Keratinocyte (primary cell): ENCODE measurements at regions not wholly inside any gene's neighbourhood (a gene's known extent, or its start where the extent isn't known, plus 50 kb on each side); places are given as distances from the start of the nearest gene placed in this dataset.

Source experiments
- DNase-seq: peaks from one replicate; pipeline ENCODE4 v3.0.0-alpha.2; 2011; ENCODE audit warnings: low read depth, missing footprints, low spot score
- FAIRE-seq: peaks from 2 replicates; lab custom pipeline; 2011; peaks lifted over from hg19 to GRCh38; lab: Jason Lieb, UNC
- H2AFZ ChIP-seq: 2 replicates; pipeline ENCODE4 v1.6.0; 2012; ENCODE audit warnings: low read length, control low read depth, inconsistent platforms; ENCODE audit not compliant: control insufficient read depth
- H3K27ac ChIP-seq: 2 replicates; pipeline ENCODE4 v1.5.1; 2011; ENCODE audit warnings: low read length; ENCODE audit not compliant: control insufficient read depth, insufficient read depth
- H3K27me3 ChIP-seq: 3 replicates; pipeline ENCODE4 v1.6.0; 2011; ENCODE audit warnings: low read length; ENCODE audit not compliant: control insufficient read depth, insufficient read depth; ENCODE audit errors: extremely low read depth
- H3K36me3 ChIP-seq, 2 experiments: 2 replicates in 1 of 2; 3 replicates in 1 of 2; pipeline ENCODE4 v1.5.1; 2011; ENCODE audit warnings: low read length in 2 of 2, mild to moderate bottlenecking in 1 of 2; ENCODE audit not compliant: control insufficient read depth in 2 of 2, insufficient read depth in 2 of 2; ENCODE audit errors: extremely low read depth in 1 of 2
- H3K4me1 ChIP-seq: 3 replicates; pipeline ENCODE4 v1.5.1; 2011; ENCODE audit warnings: low read length; ENCODE audit not compliant: control insufficient read depth, insufficient read depth; ENCODE audit errors: extremely low read depth
- H3K4me2 ChIP-seq: 3 replicates; pipeline ENCODE4 v1.6.0; 2011; ENCODE audit warnings: low read depth, low read length; ENCODE audit not compliant: control insufficient read depth, insufficient read depth; ENCODE audit errors: extremely low read depth
- H3K4me3 ChIP-seq, 3 experiments: fragments of 200-600 bp in 1 of 3; sonication (generic) in 1 of 3; 2 replicates in 2 of 3; 3 replicates in 1 of 3; pipeline ENCODE4 v1.5.1; 2011 to 2016; ENCODE audit warnings: low read length in 3 of 3, mild to moderate bottlenecking in 3 of 3, control low read depth in 2 of 3, inconsistent platforms in 1 of 3, low read depth in 1 of 3, mixed read lengths in 1 of 3, mixed run types in 1 of 3, moderate library complexity in 1 of 3; ENCODE audit not compliant: control insufficient read depth in 2 of 3, insufficient read depth in 2 of 3; ENCODE audit errors: extremely low read depth in 1 of 3
- H3K79me2 ChIP-seq: 2 replicates; pipeline ENCODE4 v1.6.0; 2012; ENCODE audit warnings: low read length; ENCODE audit not compliant: control insufficient read depth, insufficient read depth
- H3K9ac ChIP-seq: 3 replicates; pipeline ENCODE4 v1.6.0; 2011; ENCODE audit warnings: low read length; ENCODE audit not compliant: control insufficient read depth, insufficient read depth; ENCODE audit errors: extremely low read depth
- H3K9me1 ChIP-seq: 3 replicates; pipeline ENCODE4 v1.6.0; 2011; ENCODE audit warnings: low read length; ENCODE audit not compliant: control insufficient read depth, insufficient read depth; ENCODE audit errors: extremely low read depth
- H3K9me3 ChIP-seq: 2 replicates; pipeline ENCODE4 v1.5.1; 2012; ENCODE audit warnings: low read depth, low read length; ENCODE audit not compliant: control insufficient read depth
- H4K20me1 ChIP-seq: 3 replicates; pipeline ENCODE4 v1.6.0; 2011; ENCODE audit warnings: low read length; ENCODE audit not compliant: control insufficient read depth, insufficient read depth; ENCODE audit errors: extremely low read depth
- EZH2 ChIP-seq: IDR thresholded peaks from one replicate; pipeline ENCODE4 v1.6.1; 2012; ENCODE audit warnings: inconsistent platforms, mild to moderate bottlenecking, low read length, moderate library complexity
- dilution Hi-C: fragments of 300-500 bp; cut with MboI; formaldehyde crosslinking; loops from one replicate; pipeline ENCODE4 v1.7.0; 2020; ENCODE audit warnings: low sequenced_read_pairs; ENCODE audit not compliant: extremely low pct_ligation_motif_present
- TF ChIP-seq, protein P1 (sequence below), 3 experiments: IDR thresholded peaks in 1 of 3; conservative IDR thresholded peaks in 1 of 3; optimal IDR thresholded peaks in 1 of 3; 2 replicates in 2 of 3; 3 replicates in 1 of 3; pipeline versions ENCODE3 to v1.5.1; 2011; ENCODE audit warnings: low read length in 3 of 3, mild to moderate bottlenecking in 3 of 3, moderate library complexity in 2 of 3, control low read depth in 1 of 3, inconsistent platforms in 1 of 3; ENCODE audit not compliant: insufficient read depth in 2 of 3; ENCODE audit errors: extremely low read depth in 1 of 3

DNA sequence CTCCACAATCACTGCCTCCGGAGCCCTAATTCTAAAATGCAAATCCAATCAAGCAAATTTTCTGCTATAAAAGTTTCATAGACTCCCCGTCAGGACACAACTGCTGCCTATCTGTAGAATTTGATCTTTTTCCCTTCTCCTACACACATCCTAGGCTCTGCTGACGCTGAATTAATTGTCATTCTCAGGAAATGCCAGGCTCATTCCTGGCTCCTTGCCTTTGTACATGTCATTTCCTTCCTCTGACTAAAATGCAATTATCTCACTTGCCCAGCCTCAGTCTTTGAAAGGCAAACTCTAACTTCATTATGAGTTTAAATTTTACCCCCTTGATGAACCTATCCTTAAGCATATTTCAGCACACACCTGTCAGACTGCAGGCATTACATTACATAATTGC lies 844.9 kb upstream of the CRIM1 start:
- Histone ChIP-seq H3K9me3 (no peaks in the 10 kb centered on the region), H3K4me1 (no peaks in the 10 kb centered on the region), H3K27ac (no peak overlapping the region), H3K4me3 (no peak overlapping the region), H3K27me3 (no peaks in the 10 kb centered on the region), H2AFZ (no peak overlapping the region), H3K36me3 (no peaks in the 10 kb centered on the region), H3K9ac (no peak overlapping the region), H3K9me1 (no peaks in the 10 kb centered on the region), H4K20me1 (no peaks in the 10 kb centered on the region), H3K79me2 (no peaks in the 10 kb centered on the region), H3K4me2 (no peak overlapping the region)
- no peak for FAIRE-seq
- no peak for TF ChIP-seq EZH2
- TF ChIP-seq, protein P1, sequence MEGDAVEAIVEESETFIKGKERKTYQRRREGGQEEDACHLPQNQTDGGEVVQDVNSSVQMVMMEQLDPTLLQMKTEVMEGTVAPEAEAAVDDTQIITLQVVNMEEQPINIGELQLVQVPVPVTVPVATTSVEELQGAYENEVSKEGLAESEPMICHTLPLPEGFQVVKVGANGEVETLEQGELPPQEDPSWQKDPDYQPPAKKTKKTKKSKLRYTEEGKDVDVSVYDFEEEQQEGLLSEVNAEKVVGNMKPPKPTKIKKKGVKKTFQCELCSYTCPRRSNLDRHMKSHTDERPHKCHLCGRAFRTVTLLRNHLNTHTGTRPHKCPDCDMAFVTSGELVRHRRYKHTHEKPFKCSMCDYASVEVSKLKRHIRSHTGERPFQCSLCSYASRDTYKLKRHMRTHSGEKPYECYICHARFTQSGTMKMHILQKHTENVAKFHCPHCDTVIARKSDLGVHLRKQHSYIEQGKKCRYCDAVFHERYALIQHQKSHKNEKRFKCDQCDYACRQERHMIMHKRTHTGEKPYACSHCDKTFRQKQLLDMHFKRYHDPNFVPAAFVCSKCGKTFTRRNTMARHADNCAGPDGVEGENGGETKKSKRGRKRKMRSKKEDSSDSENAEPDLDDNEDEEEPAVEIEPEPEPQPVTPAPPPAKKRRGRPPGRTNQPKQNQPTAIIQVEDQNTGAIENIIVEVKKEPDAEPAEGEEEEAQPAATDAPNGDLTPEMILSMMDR (optimal IDR thresholded peaks at IDR 0.05 in 1 of 3, IDR thresholded peaks at IDR 0.05 in 1 of 3, conservative IDR thresholded peaks at IDR 0.05 in 1 of 3; ENCODE audit: extremely low read depth in 1 of 3, insufficient read depth in 2 of 3, low read length in 3 of 3) = no peak
- dilution Hi-C loops = no loop called here
- DNase-seq = no peak

DNA sequence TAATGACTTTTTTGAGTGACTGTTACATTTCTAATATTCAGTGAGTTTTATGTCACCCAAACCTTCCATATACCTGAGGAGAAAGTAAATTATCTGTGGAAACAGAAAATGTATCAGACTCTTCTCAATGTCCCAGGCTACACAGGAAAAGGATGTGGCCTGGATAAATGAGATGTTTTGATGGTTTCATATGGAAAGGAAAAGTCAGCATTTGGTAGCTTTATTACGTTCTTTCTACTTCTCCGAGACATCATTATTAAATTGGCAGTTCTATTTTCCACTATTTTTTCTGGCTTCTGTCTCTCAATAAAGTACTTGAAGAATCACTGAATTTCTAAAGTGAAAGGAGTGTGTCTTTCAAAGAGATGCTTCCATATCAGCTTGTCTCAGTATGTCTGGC lies 847.0 kb upstream of the CRIM1 start:
- H3K79me2 ChIP-seq = no peaks in the 10 kb centered on the region
- no peaks in the 10 kb centered on the region for H3K27me3 ChIP-seq
- H3K4me3 ChIP-seq = no peak overlapping the region
- H3K9ac ChIP-seq = no peak overlapping the region
- TF ChIP-seq, protein P1 (optimal IDR thresholded peaks at IDR 0.05 in 1 of 3, IDR thresholded peaks at IDR 0.05 in 1 of 3, conservative IDR thresholded peaks at IDR 0.05 in 1 of 3; ENCODE audit: extremely low read depth in 1 of 3, insufficient read depth in 2 of 3, low read length in 3 of 3) = no peak
- TF ChIP-seq EZH2 = no peak
- dilution Hi-C loops = no loop called here
- H3K9me1 ChIP-seq = no peaks in the 10 kb centered on the region
- DNase-seq (no peak), FAIRE-seq (no peak)
- no peaks in the 10 kb centered on the region for H3K36me3 ChIP-seq
- H3K4me2 ChIP-seq = no peak overlapping the region
- H4K20me1 ChIP-seq = no peaks in the 10 kb centered on the region
- no peaks in the 10 kb centered on the region for H3K9me3 ChIP-seq
- H3K4me1 ChIP-seq = no peaks in the 10 kb centered on the region
- H3K27ac ChIP-seq = no peak overlapping the region
- no peak overlapping the region for H2AFZ ChIP-seq
